Ascending aorta (tissue), 2 donors: ENCODE measurements at regions not wholly inside any gene's neighbourhood (a gene's known extent, or its start where the extent isn't known, plus 50 kb on each side); places are given as distances from the start of the nearest gene placed in this dataset.
"Not testable (repeated sequence)": the region's sequence is repeated elsewhere in the genome, so short reads cannot be mapped to it uniquely, and the experiment has no call there.

Experiments used
- DNase-seq, 2 donors: peaks; one replicate each; pipeline ENCODE4 v3.0.0-alpha.2; 2019; ENCODE audit warnings: low spot score in 2 of 2
- H3K27ac ChIP-seq, 2 donors: fragments of 200-600 bp; sonication (generic); one replicate each; pipeline ENCODE4 v1.5.1; 2016 to 2017; ENCODE audit warnings: mild to moderate bottlenecking in 1 of 2
- H3K27me3 ChIP-seq: fragments of 200-600 bp; sonication (generic); one replicate; pipeline ENCODE4 v1.5.1; 2017
- H3K36me3 ChIP-seq, 2 donors: fragments of 200-600 bp; sonication (generic); one replicate each; pipeline ENCODE4 v1.5.1; 2016
- H3K4me1 ChIP-seq, 2 donors: fragments of 200-600 bp; sonication (generic); one replicate each; pipeline ENCODE4 v1.5.1; 2016 to 2017; ENCODE audit warnings: mild to moderate bottlenecking in 1 of 2
- H3K4me3 ChIP-seq, 2 donors: fragments of 200-600 bp; sonication (generic); one replicate each; pipeline ENCODE4 v1.5.1; 2016 to 2017; ENCODE audit warnings: mild to moderate bottlenecking in 1 of 2
- H3K9me3 ChIP-seq, 2 donors: fragments of 200-600 bp; sonication (generic); one replicate each; pipeline ENCODE4 v1.5.1; 2016
- intact Hi-C: fragments of 100-400 bp; cut with DNase I; formaldehyde crosslinking; loops from one replicate; pipeline ENCODE4 v1.15.1; 2023
- TF ChIP-seq, protein P1 (sequence below), 3 experiments: fragments of 200-600 bp in 2 of 3; fragments of 450-650 bp in 1 of 3; sonication (generic) in 2 of 3; IDR thresholded peaks; one replicate each; pipeline ENCODE4 v1.5.1; 2016 to 2019; ENCODE audit warnings: antibody characterized with exemption in 3 of 3, mild to moderate bottlenecking in 1 of 3, moderate library complexity in 1 of 3

DNA sequence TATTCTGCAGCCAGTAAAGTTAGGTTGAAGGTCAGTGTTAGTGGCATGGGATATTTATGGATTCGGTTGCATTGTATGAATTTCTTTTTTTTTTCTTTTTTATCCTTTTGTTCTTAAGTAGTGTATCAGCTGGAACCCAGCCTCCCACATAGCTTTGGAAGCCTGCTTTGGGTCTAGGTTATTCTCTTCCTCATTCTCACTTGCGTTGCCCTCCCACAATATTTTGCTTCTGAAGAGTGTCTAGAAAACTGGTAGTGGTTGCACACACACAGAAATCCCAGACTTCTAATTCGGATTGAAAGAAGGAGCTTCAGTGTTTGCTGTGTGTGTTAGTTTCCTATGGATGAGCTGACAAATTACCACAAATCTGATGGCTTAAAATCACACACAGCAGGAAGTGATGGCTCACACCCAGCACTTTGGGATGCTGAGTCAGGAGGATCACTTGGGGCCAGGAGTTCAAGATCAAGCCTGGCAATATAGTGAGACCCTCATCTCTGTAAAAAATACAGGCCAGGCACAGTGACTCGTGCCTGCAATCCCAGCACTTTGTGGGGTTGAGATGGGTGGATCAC is 104.8 kb downstream of the ARL4C start:
- Histone ChIP-seq H3K4me3 (no peak overlapping the region), H3K27ac (no peak overlapping the region), H3K4me1 (no peaks in the 10 kb centered on the region), H3K9me3 (no peaks in the 10 kb centered on the region), H3K36me3 (no peaks in the 10 kb centered on the region), H3K27me3 (no peaks in the 10 kb centered on the region)
- intact Hi-C loops, result no loop called here
- DNase-seq, result no peak
- TF ChIP-seq, protein P1, sequence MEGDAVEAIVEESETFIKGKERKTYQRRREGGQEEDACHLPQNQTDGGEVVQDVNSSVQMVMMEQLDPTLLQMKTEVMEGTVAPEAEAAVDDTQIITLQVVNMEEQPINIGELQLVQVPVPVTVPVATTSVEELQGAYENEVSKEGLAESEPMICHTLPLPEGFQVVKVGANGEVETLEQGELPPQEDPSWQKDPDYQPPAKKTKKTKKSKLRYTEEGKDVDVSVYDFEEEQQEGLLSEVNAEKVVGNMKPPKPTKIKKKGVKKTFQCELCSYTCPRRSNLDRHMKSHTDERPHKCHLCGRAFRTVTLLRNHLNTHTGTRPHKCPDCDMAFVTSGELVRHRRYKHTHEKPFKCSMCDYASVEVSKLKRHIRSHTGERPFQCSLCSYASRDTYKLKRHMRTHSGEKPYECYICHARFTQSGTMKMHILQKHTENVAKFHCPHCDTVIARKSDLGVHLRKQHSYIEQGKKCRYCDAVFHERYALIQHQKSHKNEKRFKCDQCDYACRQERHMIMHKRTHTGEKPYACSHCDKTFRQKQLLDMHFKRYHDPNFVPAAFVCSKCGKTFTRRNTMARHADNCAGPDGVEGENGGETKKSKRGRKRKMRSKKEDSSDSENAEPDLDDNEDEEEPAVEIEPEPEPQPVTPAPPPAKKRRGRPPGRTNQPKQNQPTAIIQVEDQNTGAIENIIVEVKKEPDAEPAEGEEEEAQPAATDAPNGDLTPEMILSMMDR (IDR thresholded peaks at IDR 0.05), result no peak

DNA sequence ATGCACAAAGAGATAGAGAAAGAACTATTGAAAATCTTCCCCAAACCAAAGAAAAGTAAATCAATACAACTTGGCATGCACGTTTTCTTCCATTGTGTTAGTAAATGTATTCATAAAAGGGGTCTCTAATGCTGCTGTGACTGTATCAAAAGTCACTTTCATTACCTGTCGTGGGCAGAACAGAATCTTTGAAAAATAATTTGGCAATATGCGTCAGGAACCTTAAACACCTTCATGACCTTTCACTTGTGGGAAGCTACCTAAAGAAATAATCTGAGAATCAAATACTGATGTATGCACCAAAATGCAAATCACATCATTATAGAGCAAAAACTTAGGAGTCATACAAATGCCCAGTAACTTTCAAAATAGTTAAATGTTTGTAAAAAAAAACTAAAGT is 105.3 kb downstream of the ARL4C start:
- no peaks in the 10 kb centered on the region for H3K9me3 ChIP-seq
- H3K36me3 ChIP-seq, result no peaks in the 10 kb centered on the region
- H3K4me1 ChIP-seq, result no peaks in the 10 kb centered on the region
- no peak for DNase-seq
- TF ChIP-seq, protein P1 (IDR thresholded peaks at IDR 0.05), result no peak
- no peaks in the 10 kb centered on the region for H3K27me3 ChIP-seq
- intact Hi-C loops, result no loop called here
- no peak overlapping the region for H3K27ac ChIP-seq
- no peak overlapping the region for H3K4me3 ChIP-seq

DNA sequence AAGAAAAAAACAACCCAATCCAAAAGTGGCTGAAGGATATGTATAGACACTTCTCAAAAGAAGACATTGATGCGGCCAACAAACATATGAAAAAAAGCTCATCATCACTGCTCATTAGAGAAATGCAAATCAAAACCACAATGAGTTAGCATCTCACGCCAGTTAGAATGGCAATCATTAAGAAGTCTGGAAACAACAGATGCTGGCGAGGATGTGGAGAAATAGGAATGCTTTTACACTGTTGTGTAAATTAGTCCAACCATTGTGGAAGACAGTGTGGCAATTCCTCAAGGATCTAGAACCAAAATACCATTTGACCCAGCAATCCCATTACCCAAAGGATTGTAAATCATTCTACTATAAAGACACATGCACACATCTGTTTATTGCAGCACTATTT is 107.2 kb downstream of the ARL4C start:
- H3K4me3 ChIP-seq, H3K27ac ChIP-seq, H3K27me3 ChIP-seq, H3K36me3 ChIP-seq, intact Hi-C loops, H3K4me1 ChIP-seq, H3K9me3 ChIP-seq, DNase-seq: not testable (repeated sequence)

DNA sequence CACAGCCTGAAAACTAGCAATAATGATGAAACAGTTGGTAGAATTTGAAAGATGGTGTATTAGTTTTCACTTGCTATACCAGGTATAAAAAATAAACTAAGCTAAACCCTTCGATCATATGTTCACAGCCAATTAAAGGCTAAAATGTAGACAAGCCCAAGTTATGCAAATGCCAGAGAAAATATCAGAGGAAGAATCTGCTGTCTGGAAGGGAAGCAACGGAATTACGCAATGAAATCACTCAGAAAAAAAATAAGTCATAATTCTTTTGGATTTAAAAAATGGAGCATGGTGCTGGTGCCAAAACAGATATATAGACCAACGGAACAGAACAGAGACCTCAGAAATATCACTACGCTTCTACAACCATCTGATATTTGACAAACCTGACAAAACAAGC is 108.3 kb downstream of the ARL4C start:
- intact Hi-C loops, result no loop called here
- H3K27ac ChIP-seq, result no peak overlapping the region
- no peaks in the 10 kb centered on the region for H3K36me3 ChIP-seq
- H3K27me3 ChIP-seq, result no peaks in the 10 kb centered on the region
- DNase-seq, result no peak
- no peaks in the 10 kb centered on the region for H3K9me3 ChIP-seq
- H3K4me3 ChIP-seq, result no peak overlapping the region
- TF ChIP-seq, protein P1 (IDR thresholded peaks at IDR 0.05), result no peak
- H3K4me1 ChIP-seq, result no peaks in the 10 kb centered on the region

DNA sequence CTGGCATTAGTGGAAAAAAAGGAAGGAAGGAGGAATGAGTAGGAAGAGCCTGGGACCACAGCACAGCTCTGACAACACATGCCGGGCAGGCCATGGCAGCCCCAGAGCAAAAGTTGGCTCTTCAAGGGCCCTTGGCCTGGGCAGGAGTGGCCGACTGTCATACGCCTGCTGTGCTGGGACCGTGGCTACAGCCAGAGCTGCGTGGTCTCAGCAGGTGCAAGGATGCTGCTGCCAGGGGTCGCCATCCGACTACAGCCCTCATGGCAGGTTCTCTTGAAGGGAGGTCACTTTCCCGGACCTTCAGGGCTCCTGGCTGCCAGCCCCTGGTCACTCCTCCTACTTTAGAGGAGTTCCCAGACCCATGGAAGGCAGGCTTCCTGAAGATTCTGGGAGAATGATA is 109.9 kb downstream of the ARL4C start:
- no peaks in the 10 kb centered on the region for H3K9me3 ChIP-seq
- H3K4me3 ChIP-seq, result no peak overlapping the region
- H3K27me3 ChIP-seq, result no peaks in the 10 kb centered on the region
- no peak overlapping the region for H3K27ac ChIP-seq
- intact Hi-C loops, result no loop called here
- no peaks in the 10 kb centered on the region for H3K4me1 ChIP-seq
- H3K36me3 ChIP-seq, result no peaks in the 10 kb centered on the region
- peak in 1 of 2 donors; percentile 57 for DNase-seq
- TF ChIP-seq, protein P1 (IDR thresholded peaks at IDR 0.05), result no peak

DNA sequence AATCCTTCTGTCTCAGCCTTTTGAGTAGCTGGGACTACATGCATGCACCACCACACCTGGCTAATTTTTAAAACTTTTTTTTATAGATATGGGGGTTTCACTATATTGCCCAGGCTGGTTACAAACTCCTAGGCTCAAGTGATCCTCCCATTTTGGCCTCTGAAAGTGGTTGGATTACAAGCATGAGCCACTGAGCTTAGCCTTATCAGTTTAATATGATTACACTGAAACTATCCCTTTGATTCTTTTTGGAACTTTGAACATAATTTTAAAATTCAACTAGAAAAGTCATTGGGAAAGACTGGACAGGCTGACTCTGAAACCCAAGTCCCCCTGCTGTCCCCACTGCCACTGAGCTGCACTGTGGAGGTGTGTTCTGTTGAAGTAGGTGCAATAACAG is 114.8 kb downstream of the ARL4C start:
- Histone ChIP-seq H3K4me1 (no peaks in the 10 kb centered on the region), H3K36me3 (no peaks in the 10 kb centered on the region), H3K27me3 (no peaks in the 10 kb centered on the region), H3K27ac (no peak overlapping the region), H3K9me3 (no peaks in the 10 kb centered on the region), H3K4me3 (no peak overlapping the region)
- intact Hi-C loops, result no loop called here
- TF ChIP-seq, protein P1 (IDR thresholded peaks at IDR 0.05), result no peak
- DNase-seq, result no peak

DNA sequence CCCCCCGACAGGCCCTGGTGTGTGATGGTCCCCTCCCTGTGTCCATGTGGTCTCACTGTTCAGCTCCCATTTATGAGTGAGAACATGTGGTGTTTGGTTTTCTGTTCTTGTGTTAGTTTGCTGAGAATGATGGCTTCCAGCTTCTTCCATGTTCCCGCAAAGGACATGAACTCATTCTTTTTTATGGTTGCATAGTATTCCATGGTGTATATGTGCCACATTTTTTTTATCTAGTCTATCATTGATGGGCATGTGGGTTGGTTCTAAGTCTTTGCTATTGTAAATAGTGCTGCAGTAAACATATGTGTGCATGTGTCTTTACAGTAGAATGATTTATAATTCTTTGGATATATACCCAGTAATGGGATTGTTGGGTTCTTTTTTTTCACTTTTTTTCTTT is 117.9 kb downstream of the ARL4C start:
- H3K4me3 ChIP-seq, H3K9me3 ChIP-seq, H3K36me3 ChIP-seq, intact Hi-C loops, H3K4me1 ChIP-seq, H3K27me3 ChIP-seq, H3K27ac ChIP-seq, DNase-seq: not testable (repeated sequence)
